ENCODE measurements at regions not wholly inside any gene's neighbourhood (a gene's known extent, or its start where the extent isn't known, plus 50 kb on each side); places are given as distances from the start of the nearest gene placed in this dataset.

- TF ChIP-seq, protein P1, sequence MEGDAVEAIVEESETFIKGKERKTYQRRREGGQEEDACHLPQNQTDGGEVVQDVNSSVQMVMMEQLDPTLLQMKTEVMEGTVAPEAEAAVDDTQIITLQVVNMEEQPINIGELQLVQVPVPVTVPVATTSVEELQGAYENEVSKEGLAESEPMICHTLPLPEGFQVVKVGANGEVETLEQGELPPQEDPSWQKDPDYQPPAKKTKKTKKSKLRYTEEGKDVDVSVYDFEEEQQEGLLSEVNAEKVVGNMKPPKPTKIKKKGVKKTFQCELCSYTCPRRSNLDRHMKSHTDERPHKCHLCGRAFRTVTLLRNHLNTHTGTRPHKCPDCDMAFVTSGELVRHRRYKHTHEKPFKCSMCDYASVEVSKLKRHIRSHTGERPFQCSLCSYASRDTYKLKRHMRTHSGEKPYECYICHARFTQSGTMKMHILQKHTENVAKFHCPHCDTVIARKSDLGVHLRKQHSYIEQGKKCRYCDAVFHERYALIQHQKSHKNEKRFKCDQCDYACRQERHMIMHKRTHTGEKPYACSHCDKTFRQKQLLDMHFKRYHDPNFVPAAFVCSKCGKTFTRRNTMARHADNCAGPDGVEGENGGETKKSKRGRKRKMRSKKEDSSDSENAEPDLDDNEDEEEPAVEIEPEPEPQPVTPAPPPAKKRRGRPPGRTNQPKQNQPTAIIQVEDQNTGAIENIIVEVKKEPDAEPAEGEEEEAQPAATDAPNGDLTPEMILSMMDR (IDR thresholded peaks at IDR 0.05; ENCODE audit: low read length), result no peak
- TF ChIP-seq EZH2phosphoT487 (IDR thresholded peaks at IDR 0.05; ENCODE audit: low read length) (no peak), EZH2 (optimal IDR thresholded peaks at IDR 0.05; ENCODE audit: low read depth, low read length) (no peak)
Observed at GRCh38 chr3:118146658-118147375, 887.8 kb downstream of the IGSF11 start.

Measured in MM.1S (cell line).